ENCODE measurements at regions not wholly inside any gene's neighbourhood (a gene's known extent, or its start where the extent isn't known, plus 50 kb on each side); places are given as distances from the start of the nearest gene placed in this dataset.

DNA sequence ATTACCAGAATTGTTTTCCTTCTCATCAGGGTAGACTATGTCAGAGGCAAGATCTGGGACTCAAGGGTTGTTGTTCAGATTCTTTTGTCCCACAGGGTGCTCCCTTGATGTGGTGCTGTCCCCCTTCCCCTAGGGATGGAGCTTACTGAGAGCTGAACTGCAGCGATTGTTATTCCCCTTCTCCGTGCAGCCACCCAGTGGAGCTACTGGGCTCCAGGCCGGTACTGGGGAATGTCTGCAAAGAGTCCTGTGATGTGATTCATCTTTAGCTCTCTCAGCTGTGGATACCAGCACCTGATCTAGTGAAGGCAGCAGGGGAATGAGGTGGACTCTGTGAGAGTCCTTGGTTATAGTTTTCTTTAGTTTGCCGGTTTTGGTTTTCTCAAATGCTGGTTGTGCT is 247.4 kb upstream of the HAND2 start:
- no peak overlapping the region for H3K27ac ChIP-seq (ENCODE audit: low read depth, low read length)
- no peak overlapping the region for H3K9ac ChIP-seq (ENCODE audit: low read depth in 1 of 3, low read length in 3 of 3)
- no peaks in the 10 kb centered on the region for H3K4me1 ChIP-seq (ENCODE audit: control insufficient read depth in 3 of 3, insufficient read depth in 3 of 3, low read length in 3 of 3)
- H3K9me3 ChIP-seq (ENCODE audit: control insufficient read depth in 3 of 3, low read length in 3 of 3), result no peaks in the 10 kb centered on the region
- no peaks in the 10 kb centered on the region for H3K36me3 ChIP-seq (ENCODE audit: control insufficient read depth in 3 of 3, insufficient read depth in 3 of 3, low read length in 3 of 3)
- no peaks in the 10 kb centered on the region for H3K27me3 ChIP-seq (ENCODE audit: control insufficient read depth in 3 of 3, insufficient read depth in 3 of 3, low read length in 3 of 3)
- H3K4me3 ChIP-seq (ENCODE audit: low read length in 3 of 3), result no peak overlapping the region

DNA sequence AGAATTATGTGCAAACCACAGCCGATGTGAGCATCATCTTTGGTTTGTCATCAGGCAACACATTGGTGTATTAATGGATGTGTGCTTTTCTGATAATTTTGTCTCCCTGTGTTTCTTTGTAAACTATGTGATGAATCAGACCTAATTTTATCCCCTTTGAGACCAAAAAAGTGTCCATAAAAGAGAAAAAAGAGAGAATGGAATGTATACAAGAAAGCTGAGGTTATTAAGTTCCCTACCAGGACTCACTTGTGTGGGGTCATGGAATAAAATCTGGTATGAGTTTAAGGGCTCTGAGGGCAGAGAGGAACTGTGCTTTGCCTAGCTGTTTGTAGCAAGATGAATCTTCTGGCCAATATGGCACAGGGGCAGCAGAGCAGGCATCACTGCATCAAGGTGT is 239.5 kb upstream of the HAND2 start:
- Histone ChIP-seq H3K4me1 (ENCODE audit: control insufficient read depth in 3 of 3, insufficient read depth in 3 of 3, low read length in 3 of 3) (no peaks in the 10 kb centered on the region), H3K36me3 (ENCODE audit: control insufficient read depth in 3 of 3, insufficient read depth in 3 of 3, low read length in 3 of 3) (no peaks in the 10 kb centered on the region), H3K9me3 (ENCODE audit: control insufficient read depth in 3 of 3, low read length in 3 of 3) (no peaks in the 10 kb centered on the region), H3K9ac (ENCODE audit: low read depth in 1 of 3, low read length in 3 of 3) (no peak overlapping the region), H3K4me3 (ENCODE audit: low read length in 3 of 3) (no peak overlapping the region), H3K27ac (ENCODE audit: low read depth, low read length) (no peak overlapping the region), H3K27me3 (ENCODE audit: control insufficient read depth in 3 of 3, insufficient read depth in 3 of 3, low read length in 3 of 3) (no peaks in the 10 kb centered on the region)

- Histone ChIP-seq H3K9ac (ENCODE audit: low read depth in 1 of 3, low read length in 3 of 3) (no peak overlapping the region), H3K4me1 (ENCODE audit: control insufficient read depth in 3 of 3, insufficient read depth in 3 of 3, low read length in 3 of 3) (no peaks in the 10 kb centered on the region), H3K36me3 (ENCODE audit: control insufficient read depth in 3 of 3, insufficient read depth in 3 of 3, low read length in 3 of 3) (no peaks in the 10 kb centered on the region), H3K4me3 (ENCODE audit: low read length in 3 of 3) (no peak overlapping the region), H3K27ac (ENCODE audit: low read depth, low read length) (no peak overlapping the region), H3K27me3 (ENCODE audit: control insufficient read depth in 3 of 3, insufficient read depth in 3 of 3, low read length in 3 of 3) (no peaks in the 10 kb centered on the region), H3K9me3 (ENCODE audit: control insufficient read depth in 3 of 3, low read length in 3 of 3) (no peaks in the 10 kb centered on the region)
Measured at GRCh38 chr4:173767650-173768049, 237.6 kb upstream of the HAND2 start.

- H3K36me3 ChIP-seq (ENCODE audit: control insufficient read depth in 3 of 3, insufficient read depth in 3 of 3, low read length in 3 of 3), result no peaks in the 10 kb centered on the region
- H3K9ac ChIP-seq (ENCODE audit: low read depth in 1 of 3, low read length in 3 of 3), result no peak overlapping the region
- no peak overlapping the region for H3K27ac ChIP-seq (ENCODE audit: low read depth, low read length)
- H3K9me3 ChIP-seq (ENCODE audit: control insufficient read depth in 3 of 3, low read length in 3 of 3), result no peaks in the 10 kb centered on the region
- no peaks in the 10 kb centered on the region for H3K27me3 ChIP-seq (ENCODE audit: control insufficient read depth in 3 of 3, insufficient read depth in 3 of 3, low read length in 3 of 3)
- no peak overlapping the region for H3K4me3 ChIP-seq (ENCODE audit: low read length in 3 of 3)
- H3K4me1 ChIP-seq (ENCODE audit: control insufficient read depth in 3 of 3, insufficient read depth in 3 of 3, low read length in 3 of 3), result no peaks in the 10 kb centered on the region
Measured at GRCh38 chr4:173766171-173766600, 236.2 kb upstream of the HAND2 start.

DNA sequence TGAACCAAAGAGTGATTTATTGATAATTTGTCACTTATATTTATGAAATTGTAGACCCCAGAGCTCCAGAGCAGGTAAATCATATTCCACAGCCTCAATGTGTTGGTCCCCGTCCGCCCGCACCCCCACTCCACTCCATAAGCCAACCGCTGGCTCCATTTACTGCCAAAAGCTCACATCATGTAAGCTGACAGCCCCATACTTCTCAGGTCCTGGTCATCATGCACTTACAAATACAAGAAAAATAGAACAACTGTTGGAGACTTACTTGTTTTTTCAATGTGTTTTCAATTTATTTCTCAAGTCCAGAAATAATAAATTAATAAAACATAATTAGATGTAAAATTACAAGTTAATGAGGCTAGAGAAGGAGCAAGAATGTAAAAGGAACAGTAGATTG is 235.7 kb upstream of the HAND2 start:
- H3K36me3 ChIP-seq (ENCODE audit: control insufficient read depth in 3 of 3, insufficient read depth in 3 of 3, low read length in 3 of 3), result no peaks in the 10 kb centered on the region
- H3K9me3 ChIP-seq (ENCODE audit: control insufficient read depth in 3 of 3, low read length in 3 of 3), result no peaks in the 10 kb centered on the region
- H3K27ac ChIP-seq (ENCODE audit: low read depth, low read length), result no peak overlapping the region
- H3K27me3 ChIP-seq (ENCODE audit: control insufficient read depth in 3 of 3, insufficient read depth in 3 of 3, low read length in 3 of 3), result no peaks in the 10 kb centered on the region
- H3K9ac ChIP-seq (ENCODE audit: low read depth in 1 of 3, low read length in 3 of 3), result no peak overlapping the region
- no peaks in the 10 kb centered on the region for H3K4me1 ChIP-seq (ENCODE audit: control insufficient read depth in 3 of 3, insufficient read depth in 3 of 3, low read length in 3 of 3)
- no peak overlapping the region for H3K4me3 ChIP-seq (ENCODE audit: low read length in 3 of 3)

GRCh38 chr4:173763389-173763788 is 233.4 kb upstream of the HAND2 start:
- H3K4me1 ChIP-seq (ENCODE audit: control insufficient read depth in 3 of 3, insufficient read depth in 3 of 3, low read length in 3 of 3), result no peaks in the 10 kb centered on the region

GRCh38 chr4:173761938-173762337 is 231.9 kb upstream of the HAND2 start:
- Histone ChIP-seq H3K27me3 (ENCODE audit: control insufficient read depth in 3 of 3, insufficient read depth in 3 of 3, low read length in 3 of 3) (no peaks in the 10 kb centered on the region), H3K9me3 (ENCODE audit: control insufficient read depth in 3 of 3, low read length in 3 of 3) (no peaks in the 10 kb centered on the region)

More at GRCh38 chr4:173763389-173763788, 233.4 kb upstream of the HAND2 start:
- no peaks in the 10 kb centered on the region for H3K36me3 ChIP-seq (ENCODE audit: control insufficient read depth in 3 of 3, insufficient read depth in 3 of 3, low read length in 3 of 3)
- no peak overlapping the region for H3K4me3 ChIP-seq (ENCODE audit: low read length in 3 of 3)
- no peaks in the 10 kb centered on the region for H3K9me3 ChIP-seq (ENCODE audit: control insufficient read depth in 3 of 3, low read length in 3 of 3)
- no peak overlapping the region for H3K27ac ChIP-seq (ENCODE audit: low read depth, low read length)
- no peaks in the 10 kb centered on the region for H3K27me3 ChIP-seq (ENCODE audit: control insufficient read depth in 3 of 3, insufficient read depth in 3 of 3, low read length in 3 of 3)
- H3K9ac ChIP-seq (ENCODE audit: low read depth in 1 of 3, low read length in 3 of 3), result no peak overlapping the region

DNA sequence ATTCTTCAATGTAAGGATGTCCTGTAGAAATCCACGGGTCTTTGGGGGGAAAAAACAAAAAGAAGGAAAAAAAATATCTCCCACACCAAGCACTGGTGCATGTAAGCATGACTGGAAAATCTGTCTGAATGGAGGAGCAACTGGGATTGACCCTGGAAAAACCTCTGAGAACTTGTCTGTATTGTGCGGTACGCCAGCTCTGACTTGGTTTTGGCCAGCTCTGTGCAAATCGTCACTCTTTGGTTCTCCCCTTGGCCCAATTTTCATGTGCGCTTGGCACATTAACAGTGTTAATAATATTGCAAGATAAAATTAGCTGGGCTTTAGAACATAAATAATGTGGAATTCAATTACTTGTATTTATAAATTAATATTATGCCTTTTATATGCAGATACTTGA is 231.2 kb upstream of the HAND2 start:
- Histone ChIP-seq H3K4me1 (ENCODE audit: control insufficient read depth in 3 of 3, insufficient read depth in 3 of 3, low read length in 3 of 3) (no peaks in the 10 kb centered on the region), H3K36me3 (ENCODE audit: control insufficient read depth in 3 of 3, insufficient read depth in 3 of 3, low read length in 3 of 3) (no peaks in the 10 kb centered on the region), H3K27ac (ENCODE audit: low read depth, low read length) (no peak overlapping the region), H3K9me3 (ENCODE audit: control insufficient read depth in 3 of 3, low read length in 3 of 3) (no peaks in the 10 kb centered on the region), H3K27me3 (ENCODE audit: control insufficient read depth in 3 of 3, insufficient read depth in 3 of 3, low read length in 3 of 3) (no peaks in the 10 kb centered on the region), H3K4me3 (ENCODE audit: low read length in 3 of 3) (no peak overlapping the region), H3K9ac (ENCODE audit: low read depth in 1 of 3, low read length in 3 of 3) (no peak overlapping the region)

More at GRCh38 chr4:173761938-173762337, 231.9 kb upstream of the HAND2 start:
- H3K4me3 ChIP-seq (ENCODE audit: low read length in 3 of 3), result no peak overlapping the region
- no peak overlapping the region for H3K27ac ChIP-seq (ENCODE audit: low read depth, low read length)
- no peaks in the 10 kb centered on the region for H3K36me3 ChIP-seq (ENCODE audit: control insufficient read depth in 3 of 3, insufficient read depth in 3 of 3, low read length in 3 of 3)
- no peak overlapping the region for H3K9ac ChIP-seq (ENCODE audit: low read depth in 1 of 3, low read length in 3 of 3)
- H3K4me1 ChIP-seq (ENCODE audit: control insufficient read depth in 3 of 3, insufficient read depth in 3 of 3, low read length in 3 of 3), result no peaks in the 10 kb centered on the region

- no peak overlapping the region for H3K27ac ChIP-seq (ENCODE audit: low read depth, low read length)
- no peaks in the 10 kb centered on the region for H3K27me3 ChIP-seq (ENCODE audit: control insufficient read depth in 3 of 3, insufficient read depth in 3 of 3, low read length in 3 of 3)
- no peak overlapping the region for H3K9ac ChIP-seq (ENCODE audit: low read depth in 1 of 3, low read length in 3 of 3)
- H3K36me3 ChIP-seq (ENCODE audit: control insufficient read depth in 3 of 3, insufficient read depth in 3 of 3, low read length in 3 of 3), result no peaks in the 10 kb centered on the region
- no peaks in the 10 kb centered on the region for H3K4me1 ChIP-seq (ENCODE audit: control insufficient read depth in 3 of 3, insufficient read depth in 3 of 3, low read length in 3 of 3)
- no peak overlapping the region for H3K4me3 ChIP-seq (ENCODE audit: low read length in 3 of 3)
- no peaks in the 10 kb centered on the region for H3K9me3 ChIP-seq (ENCODE audit: control insufficient read depth in 3 of 3, low read length in 3 of 3)
Measured at GRCh38 chr4:173758132-173758531, 228.1 kb upstream of the HAND2 start.

DNA sequence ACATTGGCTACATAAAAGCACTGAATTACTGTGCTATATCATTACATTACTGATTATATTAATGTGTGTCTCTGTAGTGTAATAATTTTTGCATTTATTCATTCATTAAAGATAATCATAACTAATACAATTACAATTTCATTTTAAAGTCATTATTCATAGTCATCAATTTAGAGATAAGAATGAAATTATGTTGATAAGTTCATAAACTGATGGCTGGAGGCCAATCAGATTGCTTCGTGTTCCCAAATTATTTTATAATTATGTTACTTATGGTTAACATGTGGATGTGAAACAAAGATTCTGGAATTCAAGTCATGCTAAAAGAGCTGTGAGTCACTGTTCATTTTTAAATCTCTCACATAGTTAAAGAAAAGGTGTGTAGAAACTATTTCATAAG is 223.4 kb upstream of the HAND2 start:
- Histone ChIP-seq H3K27ac (ENCODE audit: low read depth, low read length) (no peak overlapping the region), H3K36me3 (ENCODE audit: control insufficient read depth in 3 of 3, insufficient read depth in 3 of 3, low read length in 3 of 3) (no peaks in the 10 kb centered on the region), H3K9me3 (ENCODE audit: control insufficient read depth in 3 of 3, low read length in 3 of 3) (no peaks in the 10 kb centered on the region), H3K4me3 (ENCODE audit: low read length in 3 of 3) (no peak overlapping the region), H3K27me3 (ENCODE audit: control insufficient read depth in 3 of 3, insufficient read depth in 3 of 3, low read length in 3 of 3) (no peaks in the 10 kb centered on the region), H3K9ac (ENCODE audit: low read depth in 1 of 3, low read length in 3 of 3) (no peak overlapping the region), H3K4me1 (ENCODE audit: control insufficient read depth in 3 of 3, insufficient read depth in 3 of 3, low read length in 3 of 3) (no peaks in the 10 kb centered on the region)
